IMR-90 (cell line): ENCODE measurements at regions not wholly inside any gene's neighbourhood (a gene's known extent, or its start where the extent isn't known, plus 50 kb on each side); places are given as distances from the start of the nearest gene placed in this dataset.

Source experiments
- ATAC-seq: fragments of 200-7000 bp; cut with Tn5 transposase; 2 replicates; pipeline ENCODE4 v1.9.1; 2020; ENCODE audit warnings: low read depth, mild to moderate bottlenecking, moderate library complexity
- BruUV-seq: library from RNA; stranded (reverse); fragments of 400-500 nt; replicated peaks from 2 replicates; lab custom pipeline; 2021; lab: Mats Ljungman, UMichigan
- CTCF ChIA-PET: fragments of 300-600 bp; formaldehyde crosslinking; extraction: SDS; loops from one replicate; lab custom pipeline; 2021; ENCODE audit warnings: antibody characterized with exemption; lab: Yijun Ruan, JAX
- POLR2A ChIA-PET: fragments of 300-600 bp; sonication (Branson Sonifier 250); formaldehyde crosslinking; loops from one replicate; lab custom pipeline; 2022; ENCODE audit warnings: antibody characterized with exemption; ENCODE audit not compliant: unreplicated experiment; lab: Charles Lee
- DNase-seq: peaks from one replicate; pipeline ENCODE4 v3.0.0; 2013
- H2AFZ ChIP-seq: replicated peaks from 2 replicates; pipeline ENCODE3; 2013; ENCODE audit warnings: low read length, mild to moderate bottlenecking; ENCODE audit not compliant: poor library complexity
- H2AK5ac ChIP-seq: 2 replicates; pipeline ENCODE4 v1.6.1; 2013; ENCODE audit warnings: low read depth, low read length, inconsistent platforms
- H2AK9ac ChIP-seq: replicated peaks from 2 replicates; pipeline ENCODE3; 2013; ENCODE audit warnings: mild to moderate bottlenecking, low read depth, low read length, moderate library complexity; ENCODE audit not compliant: poor library complexity
- H2BK120ac ChIP-seq: 2 replicates; pipeline ENCODE4 v1.6.1; 2013; ENCODE audit warnings: low read depth, low read length, inconsistent platforms
- H2BK15ac ChIP-seq: 3 replicates; pipeline ENCODE4 v1.6.1; 2013; ENCODE audit warnings: low read depth, low read length, inconsistent platforms
- H2BK20ac ChIP-seq: 2 replicates; pipeline ENCODE4 v1.6.1; 2013; ENCODE audit warnings: low read depth, mild to moderate bottlenecking, inconsistent platforms, low read length, moderate library complexity
- H2BK5ac ChIP-seq: 2 replicates; pipeline ENCODE4 v1.6.1; 2013; ENCODE audit warnings: mild to moderate bottlenecking, low read depth, low read length, inconsistent platforms; ENCODE audit not compliant: poor library complexity, severe bottlenecking
- H3K14ac ChIP-seq: replicated peaks from 2 replicates; pipeline ENCODE4 v1.6.1; 2013; ENCODE audit warnings: low read depth, low read length, inconsistent platforms
- H3K18ac ChIP-seq: 2 replicates; pipeline ENCODE4 v1.6.1; 2013; ENCODE audit warnings: low read depth, low read length, control low read depth
- H3K23ac ChIP-seq: 2 replicates; pipeline ENCODE4 v1.6.1; 2013; ENCODE audit warnings: low read depth, low read length, inconsistent platforms
- H3K27ac ChIP-seq: 2 replicates; pipeline ENCODE4 v1.5.1; 2013; ENCODE audit warnings: mild to moderate bottlenecking, control low read depth, low read length; ENCODE audit not compliant: insufficient read depth
- H3K27me3 ChIP-seq: 2 replicates; pipeline ENCODE4 v1.6.1; 2013; ENCODE audit warnings: low read length; ENCODE audit not compliant: control insufficient read depth, insufficient read depth
- H3K36me3 ChIP-seq: 2 replicates; pipeline ENCODE4 v1.6.1; 2013; ENCODE audit warnings: low read length, mixed read lengths; ENCODE audit not compliant: control insufficient read depth, insufficient read depth
- H3K4ac ChIP-seq: 2 replicates; pipeline ENCODE4 v1.6.1; 2013; ENCODE audit warnings: low read depth, low read length, inconsistent platforms
- H3K4me1 ChIP-seq: 2 replicates; pipeline ENCODE4 v1.6.1; 2013; ENCODE audit warnings: low read length, mixed read lengths; ENCODE audit not compliant: control insufficient read depth, insufficient read depth
- H3K4me2 ChIP-seq: 2 replicates; pipeline ENCODE4 v1.6.1; 2013; ENCODE audit warnings: low read depth, mild to moderate bottlenecking, control low read depth, low read length, moderate library complexity
- H3K4me3 ChIP-seq: 2 replicates; pipeline ENCODE4 v1.5.1; 2013; ENCODE audit warnings: low read depth, mild to moderate bottlenecking, control low read depth, low read length, moderate library complexity; ENCODE audit not compliant: insufficient read depth
- H3K56ac ChIP-seq: 2 replicates; pipeline ENCODE4 v1.6.1; 2013; ENCODE audit warnings: low read length, inconsistent platforms; ENCODE audit not compliant: insufficient read depth; ENCODE audit errors: extremely low read depth
- H3K79me1 ChIP-seq, 2 experiments: 2 replicates each; pipeline ENCODE4 v1.6.1; 2013; ENCODE audit warnings: low read length in 2 of 2, inconsistent platforms in 1 of 2, low read depth in 1 of 2
- H3K9ac ChIP-seq: 2 replicates; pipeline ENCODE4 v1.6.1; 2013; ENCODE audit warnings: low read depth, low read length, control low read depth
- H3K9me1 ChIP-seq: 2 replicates; pipeline ENCODE4 v1.6.1; 2013; ENCODE audit warnings: low read length, inconsistent platforms; ENCODE audit not compliant: insufficient read depth
- H3K9me3 ChIP-seq: 2 replicates; pipeline ENCODE4 v1.6.1; 2013; ENCODE audit warnings: low read length; ENCODE audit not compliant: control insufficient read depth, insufficient read depth
- H4K20me1 ChIP-seq: 2 replicates; pipeline ENCODE4 v1.6.1; 2013; ENCODE audit warnings: low read length, inconsistent platforms; ENCODE audit not compliant: insufficient read depth
- H4K5ac ChIP-seq: 2 replicates; pipeline ENCODE4 v1.6.1; 2013; ENCODE audit warnings: mild to moderate bottlenecking, low read depth, low read length, control low read depth
- H4K8ac ChIP-seq, 2 experiments: 2 replicates each; pipeline ENCODE4 v1.6.1; 2013; ENCODE audit warnings: low read depth in 2 of 2, low read length in 2 of 2, control low read depth in 1 of 2, inconsistent platforms in 1 of 2
- H4K91ac ChIP-seq: 2 replicates; pipeline ENCODE4 v1.6.1; 2013; ENCODE audit warnings: low read depth, low read length, inconsistent platforms; ENCODE audit not compliant: insufficient read depth
- MXI1 ChIP-seq: IDR thresholded peaks from 2 replicates; pipeline ENCODE4 v1.6.1; 2012; ENCODE audit warnings: low read depth, mild to moderate bottlenecking, low read length, moderate library complexity, borderline replicate concordance
- POLR2A ChIP-seq: IDR thresholded peaks from 2 replicates; pipeline ENCODE4 v1.6.1; 2012; ENCODE audit warnings: mild to moderate bottlenecking, low read depth, low read length
- WGBS, 2 experiments: methylation state at CpG; one replicate each; pipeline versions ENCODE4 v1.1.5 to v1.1.7; 2013; ENCODE audit warnings: missing lambda C conversion rate in 2 of 2; ENCODE audit not compliant: insufficient read length in 1 of 2; ENCODE audit errors: extremely low coverage in 2 of 2; 5-methylcytosine and 5-hydroxymethylcytosine counted together
- dilution Hi-C: fragments of 300-500 bp; cut with HindIII; formaldehyde crosslinking; loops from one replicate; pipeline ENCODE4 v1.14.3; 2018; ENCODE audit warnings: low sequenced_read_pairs; ENCODE audit not compliant: unreplicated experiment
- in situ Hi-C: fragments of 300-500 bp; cut with MboI; formaldehyde crosslinking; loops from 3 replicates; pipeline ENCODE4 v1.14.3; 2019; ENCODE audit warnings: low sequenced_read_pairs, inconsistent platforms, mixed read lengths
- intact Hi-C: fragments of 100-400 bp; cut with micrococcal nuclease; formaldehyde crosslinking; loops from 2 replicates; pipeline ENCODE4 v1.10.0; 2022
- TF ChIP-seq, protein P1 (sequence below): fragments of 150-350 bp; IDR thresholded peaks from 2 replicates; pipeline ENCODE4 v1.6.1; 2017; ENCODE audit warnings: mild to moderate bottlenecking, antibody characterized with exemption, low read length, low read depth

GRCh38 chr3:194240766-194241165 is 104.8 kb downstream of the HES1 start:
- no peak overlapping the region for H3K27ac ChIP-seq
- H3K4me2 ChIP-seq: no peak overlapping the region
- no peak overlapping the region for H3K4ac ChIP-seq
- dilution Hi-C loops: no loop called here
- no peaks in the 10 kb centered on the region for H3K36me3 ChIP-seq
- no peak overlapping the region for H2BK20ac ChIP-seq
- H3K4me3 ChIP-seq: no peak overlapping the region
- H3K9me3 ChIP-seq: no peaks in the 10 kb centered on the region
- no peak overlapping the region for H2AFZ ChIP-seq
- H3K23ac ChIP-seq: no peak overlapping the region
- in situ Hi-C loops: no loop called here
- H3K9me1 ChIP-seq: no peaks in the 10 kb centered on the region
- no peaks in the 10 kb centered on the region for H4K20me1 ChIP-seq
- H3K56ac ChIP-seq: no peak overlapping the region
- no peak overlapping the region for H4K8ac ChIP-seq
- CTCF ChIA-PET: no interaction called here
- H3K18ac ChIP-seq: no peak overlapping the region
- H2BK15ac ChIP-seq: no peak overlapping the region
- no peaks in the 10 kb centered on the region for H3K79me1 ChIP-seq
- no peak overlapping the region for H4K5ac ChIP-seq
- H4K91ac ChIP-seq: no peak overlapping the region
- intact Hi-C loops: no loop called here
- TF ChIP-seq POLR2A (no peak), MXI1 (no peak)
- TF ChIP-seq, protein P1, sequence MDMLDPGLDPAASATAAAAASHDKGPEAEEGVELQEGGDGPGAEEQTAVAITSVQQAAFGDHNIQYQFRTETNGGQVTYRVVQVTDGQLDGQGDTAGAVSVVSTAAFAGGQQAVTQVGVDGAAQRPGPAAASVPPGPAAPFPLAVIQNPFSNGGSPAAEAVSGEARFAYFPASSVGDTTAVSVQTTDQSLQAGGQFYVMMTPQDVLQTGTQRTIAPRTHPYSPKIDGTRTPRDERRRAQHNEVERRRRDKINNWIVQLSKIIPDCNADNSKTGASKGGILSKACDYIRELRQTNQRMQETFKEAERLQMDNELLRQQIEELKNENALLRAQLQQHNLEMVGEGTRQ: no peak
- no TSS peak for BruUV-seq
- H2AK5ac ChIP-seq: no peak overlapping the region
- POLR2A ChIA-PET: no interaction called here
- no peaks in the 10 kb centered on the region for H3K4me1 ChIP-seq
- no peak overlapping the region for H3K9ac ChIP-seq
- H2AK9ac ChIP-seq: no peak overlapping the region
- ATAC-seq (no peak), DNase-seq (no peak)
- H2BK120ac ChIP-seq: no peak overlapping the region
- H3K14ac ChIP-seq: no peak overlapping the region
- WGBS, 2 experiments: 40% methylated on average over 1 of the region's 7 CpGs; no CpG with 5 or more reads in 1 of the 2 experiments
- H3K27me3 ChIP-seq: peaks cover 7% of the 10 kb centered on the region
- H2BK5ac ChIP-seq: no peak overlapping the region
